Skin epidermis (tissue), 12 donors: ENCODE measurements at regions not wholly inside any gene's neighbourhood (a gene's known extent, or its start where the extent isn't known, plus 50 kb on each side); places are given as distances from the start of the nearest gene placed in this dataset.
A peak's percentile ranks its signal among the peaks of the same experiment; 100 is the strongest.
"Not testable (repeated sequence)": the region's sequence is repeated elsewhere in the genome, so short reads cannot be mapped to it uniquely, and the experiment has no call there.

ENCODE experiments used
- H3K27ac ChIP-seq, 21 experiments: fragments of 200-600 bp; sonication (generic) in 11 of 21; one replicate each; pipeline ENCODE4 v1.5.0; 2020; ENCODE audit warnings: mild to moderate bottlenecking in 3 of 21, inconsistent platforms in 2 of 21, moderate library complexity in 2 of 21
- H3K4me3 ChIP-seq, 7 experiments: fragments of 200-600 bp; sonication (generic) in 2 of 7; one replicate each; pipeline ENCODE4 v1.5.0; 2020; ENCODE audit warnings: inconsistent platforms in 2 of 7, mild to moderate bottlenecking in 2 of 7, moderate library complexity in 1 of 7

GRCh38 chr3:126292318-126293070 is 64.7 kb downstream of the KLF15 start:
- no peak overlapping the region for H3K4me3 ChIP-seq
- H3K27ac ChIP-seq, result no peak overlapping the region

DNA sequence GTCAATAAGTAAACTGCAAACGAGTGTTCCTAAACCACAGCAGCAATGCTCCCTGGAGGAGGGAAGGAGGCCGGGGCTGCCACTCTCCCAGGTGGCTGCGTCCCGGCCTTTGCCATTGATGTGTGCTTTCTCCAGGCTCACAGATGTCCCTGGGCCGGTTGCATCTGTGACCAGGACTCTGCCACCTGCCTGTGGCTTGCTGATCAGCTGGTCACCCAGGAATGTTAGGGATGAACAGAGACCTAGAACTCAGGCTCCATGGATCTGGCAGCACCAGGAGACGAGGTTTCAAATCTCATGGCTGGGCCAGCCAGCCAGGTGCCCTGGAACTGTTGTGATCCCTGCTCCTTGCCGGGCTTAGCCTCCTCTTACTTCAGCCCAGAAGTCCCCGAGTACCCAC is 65.7 kb downstream of the KLF15 start:
- Histone ChIP-seq H3K4me3 (no peak overlapping the region), H3K27ac (no peak overlapping the region)

- H3K4me3 ChIP-seq, result no peak overlapping the region
- H3K27ac ChIP-seq, result no peak overlapping the region
These were observed 66.1 kb downstream of the KLF15 start for GRCh38 chr3:126291061-126291460.

- Histone ChIP-seq H3K27ac (no peak overlapping the region), H3K4me3 (no peak overlapping the region)
These were observed 66.9 kb downstream of the KLF15 start for GRCh38 chr3:126290325-126290724.

GRCh38 chr3:126289096-126289495 is 68.1 kb downstream of the KLF15 start:
- H3K27ac ChIP-seq, result no peak overlapping the region
- H3K4me3 ChIP-seq, result no peak overlapping the region

DNA sequence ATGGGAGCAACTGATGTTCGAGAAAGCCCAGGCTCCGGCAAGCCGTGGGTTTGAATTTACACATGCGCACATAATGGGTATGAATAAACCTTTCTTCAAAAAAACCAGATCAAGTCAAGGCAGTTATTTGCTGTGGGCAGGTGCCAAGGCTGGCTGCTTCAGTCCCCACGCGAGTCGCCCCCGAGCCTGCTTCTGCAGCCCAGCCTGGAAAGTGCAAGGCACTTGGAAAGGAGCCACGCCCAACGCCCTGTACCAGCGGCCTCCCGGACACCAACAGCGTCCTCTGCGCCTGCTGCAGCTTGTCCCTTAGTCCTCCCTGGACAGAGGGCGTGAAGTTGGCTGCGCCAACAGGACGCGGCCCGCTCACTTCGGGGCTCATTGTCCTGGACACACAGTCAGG is 68.9 kb downstream of the KLF15 start:
- Histone ChIP-seq H3K27ac (no peak overlapping the region), H3K4me3 (peak overlapping the region in 1 of 7 experiments; percentile 32)

- Histone ChIP-seq H3K27ac (peak overlapping the region in 1 of 21 experiments; percentile 27), H3K4me3 (peak overlapping the region in 6 of 7 experiments; percentile 0 to 32 (median 12))
These were observed 69.5 kb downstream of the KLF15 start for GRCh38 chr3:126287536-126288241.

GRCh38 chr3:126287171-126287535 is 70.1 kb downstream of the KLF15 start:
- peak overlapping the region in 1 of 21 experiments; percentile 27 for H3K27ac ChIP-seq
- H3K4me3 ChIP-seq, result peak overlapping the region in 5 of 7 experiments; percentile 0 to 32 (median 8)

DNA sequence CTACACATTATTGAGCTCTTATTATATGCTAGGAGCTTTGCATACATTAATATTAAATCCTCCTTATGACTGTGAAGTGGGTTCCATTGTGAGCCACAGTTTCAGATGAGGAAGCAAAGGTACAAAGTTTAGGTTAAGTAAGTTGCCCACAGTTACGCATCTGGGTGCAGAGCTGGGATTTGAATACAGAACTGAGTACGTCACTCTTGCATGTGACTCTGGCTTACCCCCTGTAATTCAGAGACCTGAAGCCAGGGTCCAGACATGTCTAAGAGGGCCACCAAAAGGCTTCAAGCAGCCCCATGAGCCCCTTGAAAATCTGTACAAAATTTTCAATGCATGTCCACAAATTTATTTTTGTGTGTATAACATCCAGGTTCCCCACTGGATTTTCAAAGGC is 71.8 kb downstream of the KLF15 start:
- Histone ChIP-seq H3K4me3 (no peak overlapping the region), H3K27ac (no peak overlapping the region)

GRCh38 chr3:126284258-126284904 is 72.8 kb downstream of the KLF15 start:
- no peak overlapping the region for H3K4me3 ChIP-seq
- H3K27ac ChIP-seq, result no peak overlapping the region

GRCh38 chr3:126283651-126284050 is 73.6 kb downstream of the KLF15 start:
- H3K27ac ChIP-seq, result not testable (repeated sequence)

DNA sequence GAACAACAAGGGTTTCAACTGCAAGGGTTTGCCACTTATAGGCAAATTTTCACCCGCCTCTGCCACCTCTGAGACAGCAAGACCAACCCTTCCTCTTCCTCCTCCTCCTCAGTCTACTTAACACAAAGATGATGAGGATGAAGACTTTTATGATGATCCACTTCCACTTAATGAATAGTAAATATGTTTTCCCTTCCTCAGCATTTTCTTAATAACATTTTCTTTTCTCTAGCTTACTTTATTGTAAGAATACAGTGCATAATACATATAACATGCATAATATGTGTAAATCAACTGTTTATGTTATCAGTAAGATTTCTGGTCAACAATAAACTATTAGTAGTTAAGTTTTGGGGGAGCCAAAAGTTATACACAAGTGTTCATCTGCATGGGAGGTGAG is 77.4 kb downstream of the KLF15 start:
- H3K27ac ChIP-seq, result no peak overlapping the region
- no peak overlapping the region for H3K4me3 ChIP-seq

More at GRCh38 chr3:126283651-126284050, 73.6 kb downstream of the KLF15 start:
- not testable (repeated sequence) for H3K4me3 ChIP-seq

DNA sequence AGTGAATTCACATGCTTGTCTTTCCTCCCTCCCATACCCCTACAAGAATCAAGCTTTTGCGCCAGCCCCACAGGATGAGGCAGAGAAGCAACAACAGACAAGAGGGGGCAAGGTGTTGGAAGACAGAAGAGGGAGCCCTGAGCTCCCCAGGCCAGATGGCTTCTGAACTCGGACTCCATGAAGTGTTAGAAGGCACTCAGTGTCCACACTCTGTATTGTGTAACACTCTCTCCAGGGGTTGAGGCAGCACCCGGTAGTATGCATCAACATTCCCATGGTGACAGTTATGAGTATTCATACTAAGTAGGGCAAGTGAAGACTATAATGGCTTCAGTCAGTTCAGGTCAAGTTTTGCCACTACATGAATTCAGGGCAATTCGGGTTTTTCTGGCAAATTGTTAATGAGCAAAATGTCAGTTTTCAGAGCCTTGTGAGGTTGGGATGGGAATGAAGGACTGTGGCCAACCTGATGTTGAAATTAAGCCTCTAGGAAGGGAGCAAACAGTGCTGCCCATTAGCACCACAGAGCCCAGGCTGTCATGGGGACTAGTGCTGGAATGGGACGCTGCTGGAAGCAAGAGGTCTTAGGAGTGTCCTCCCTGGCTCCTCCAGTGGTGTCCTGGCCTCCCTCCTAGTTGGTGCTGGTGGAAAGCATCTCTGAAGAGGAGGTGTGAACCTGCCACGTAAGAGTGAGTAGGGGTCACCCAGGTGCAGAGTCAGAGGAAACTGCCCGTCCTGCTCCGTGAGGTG is 79.4 kb downstream of the KLF15 start:
- H3K27ac ChIP-seq, result no peak overlapping the region
- H3K4me3 ChIP-seq, result no peak overlapping the region

GRCh38 chr3:126275620-126275904 is 81.6 kb downstream of the KLF15 start:
- no peak overlapping the region for H3K4me3 ChIP-seq
- H3K27ac ChIP-seq, result no peak overlapping the region

- no peak overlapping the region for H3K27ac ChIP-seq
- no peak overlapping the region for H3K4me3 ChIP-seq
These were observed 82.2 kb downstream of the KLF15 start for GRCh38 chr3:126274735-126275619.

DNA sequence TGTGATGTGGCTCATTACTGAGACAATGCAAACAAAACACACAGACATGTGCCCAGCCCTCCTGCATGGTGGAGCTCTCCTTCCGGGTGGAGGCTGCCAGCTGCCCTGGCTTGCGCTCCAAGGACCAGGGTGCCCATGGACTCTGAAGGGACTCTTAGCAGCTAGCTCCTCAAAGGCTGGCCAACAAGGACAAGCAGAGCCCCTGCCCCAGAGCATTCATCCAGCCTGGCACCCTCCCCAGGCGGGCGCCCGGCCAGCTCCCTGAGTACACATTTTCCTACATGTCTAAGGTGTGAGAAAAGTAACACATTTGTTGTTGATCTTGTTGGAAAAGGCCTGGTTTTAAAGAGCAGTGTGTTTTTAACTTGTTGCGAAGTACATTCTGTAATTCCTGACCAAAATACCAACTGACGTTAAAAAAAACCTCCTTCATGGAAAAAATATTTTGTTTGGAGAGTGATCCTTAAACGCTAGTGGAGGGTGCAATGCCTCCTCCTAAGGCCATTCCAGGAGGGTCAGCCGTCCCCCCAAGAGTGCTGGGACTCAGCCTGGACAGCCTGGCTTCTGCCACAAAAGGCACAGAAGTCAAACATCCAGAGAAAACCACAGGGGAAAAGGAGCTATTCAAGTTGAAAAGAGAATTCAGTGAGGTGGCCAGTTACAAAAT is 86.9 kb downstream of the KLF15 start:
- H3K27ac ChIP-seq, result no peak overlapping the region

DNA sequence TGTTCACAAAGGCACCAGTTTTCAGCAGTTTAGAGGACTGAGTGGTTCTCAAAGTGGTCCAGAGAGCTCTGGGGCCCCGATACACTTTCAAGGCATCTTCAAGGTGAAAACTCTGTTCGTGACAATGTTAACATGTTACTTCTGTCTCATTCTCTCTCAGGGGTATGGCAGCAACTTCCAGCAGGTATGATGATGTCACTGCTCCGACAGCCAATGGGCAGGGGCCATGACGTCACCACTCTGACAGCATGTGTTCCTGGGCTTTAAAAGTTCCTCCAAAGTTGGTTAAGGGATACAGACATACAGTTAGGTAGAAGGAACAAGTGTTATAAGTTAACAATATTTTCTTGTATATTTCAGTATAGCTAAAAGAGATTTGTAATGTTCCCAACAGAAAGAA is 87.9 kb downstream of the KLF15 start:
- H3K4me3 ChIP-seq, result no peak overlapping the region
- H3K27ac ChIP-seq, result no peak overlapping the region

More for the DNA sequence above, 86.9 kb downstream of the KLF15 start:
- H3K4me3 ChIP-seq, result no peak overlapping the region

DNA sequence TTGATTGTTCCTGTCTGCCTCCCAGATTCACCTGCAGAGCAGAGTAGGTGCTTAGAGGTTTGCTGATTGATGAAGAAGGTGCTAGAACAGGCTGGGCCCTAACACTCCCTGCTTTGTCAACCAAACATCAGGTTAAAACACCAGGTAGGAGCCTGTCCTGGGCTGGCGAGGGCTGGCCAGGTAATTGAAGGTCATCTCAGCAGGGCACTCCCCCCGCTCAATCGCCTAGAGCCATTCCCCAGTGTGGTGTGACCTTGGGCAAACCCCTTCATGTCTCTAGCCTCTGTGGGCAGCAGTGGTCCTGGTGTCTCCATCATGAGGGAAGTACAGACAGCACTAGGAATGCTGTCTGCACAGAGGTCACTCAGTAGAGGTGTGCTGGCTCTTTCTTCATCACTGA is 88.3 kb downstream of the KLF15 start:
- Histone ChIP-seq H3K4me3 (no peak overlapping the region), H3K27ac (no peak overlapping the region)
